ENCODE measurements at regions not wholly inside any gene's neighbourhood (a gene's known extent, or its start where the extent isn't known, plus 50 kb on each side); places are given as distances from the start of the nearest gene placed in this dataset.

DNA sequence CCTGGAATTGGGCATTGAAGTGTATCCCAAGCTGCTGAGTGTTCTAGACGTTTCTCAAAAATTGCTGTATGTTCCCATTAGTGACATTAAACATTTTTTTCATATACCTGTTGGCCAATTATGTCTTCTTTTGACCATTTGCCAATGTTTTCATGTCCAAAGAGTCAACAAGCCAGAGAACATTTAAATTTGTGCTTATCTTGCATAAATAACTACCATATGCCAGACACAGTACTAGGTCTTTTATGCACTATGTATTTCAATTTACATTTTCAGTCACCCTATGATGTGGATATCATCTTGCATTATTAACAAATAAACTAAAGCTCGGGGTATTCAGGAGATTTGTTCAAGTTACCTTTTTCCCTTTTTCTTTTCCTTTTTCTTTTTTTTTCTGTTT, 632.9 kb upstream of the C16orf82 start:
- Histone ChIP-seq H3K36me3 (no peaks in the 10 kb centered on the region), H3K4me3 (no peak overlapping the region), H3K27ac (no peak overlapping the region), H3K4me1 (no peaks in the 10 kb centered on the region), H3K9me3 (no peaks in the 10 kb centered on the region), H3K27me3 (no peaks in the 10 kb centered on the region)
- TF ChIP-seq, protein P1, sequence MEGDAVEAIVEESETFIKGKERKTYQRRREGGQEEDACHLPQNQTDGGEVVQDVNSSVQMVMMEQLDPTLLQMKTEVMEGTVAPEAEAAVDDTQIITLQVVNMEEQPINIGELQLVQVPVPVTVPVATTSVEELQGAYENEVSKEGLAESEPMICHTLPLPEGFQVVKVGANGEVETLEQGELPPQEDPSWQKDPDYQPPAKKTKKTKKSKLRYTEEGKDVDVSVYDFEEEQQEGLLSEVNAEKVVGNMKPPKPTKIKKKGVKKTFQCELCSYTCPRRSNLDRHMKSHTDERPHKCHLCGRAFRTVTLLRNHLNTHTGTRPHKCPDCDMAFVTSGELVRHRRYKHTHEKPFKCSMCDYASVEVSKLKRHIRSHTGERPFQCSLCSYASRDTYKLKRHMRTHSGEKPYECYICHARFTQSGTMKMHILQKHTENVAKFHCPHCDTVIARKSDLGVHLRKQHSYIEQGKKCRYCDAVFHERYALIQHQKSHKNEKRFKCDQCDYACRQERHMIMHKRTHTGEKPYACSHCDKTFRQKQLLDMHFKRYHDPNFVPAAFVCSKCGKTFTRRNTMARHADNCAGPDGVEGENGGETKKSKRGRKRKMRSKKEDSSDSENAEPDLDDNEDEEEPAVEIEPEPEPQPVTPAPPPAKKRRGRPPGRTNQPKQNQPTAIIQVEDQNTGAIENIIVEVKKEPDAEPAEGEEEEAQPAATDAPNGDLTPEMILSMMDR (IDR thresholded peaks at IDR 0.05) = no peak
- TF ChIP-seq POLR2A (IDR thresholded peaks at IDR 0.05) = no peak
- DNase-seq = no peak

DNA sequence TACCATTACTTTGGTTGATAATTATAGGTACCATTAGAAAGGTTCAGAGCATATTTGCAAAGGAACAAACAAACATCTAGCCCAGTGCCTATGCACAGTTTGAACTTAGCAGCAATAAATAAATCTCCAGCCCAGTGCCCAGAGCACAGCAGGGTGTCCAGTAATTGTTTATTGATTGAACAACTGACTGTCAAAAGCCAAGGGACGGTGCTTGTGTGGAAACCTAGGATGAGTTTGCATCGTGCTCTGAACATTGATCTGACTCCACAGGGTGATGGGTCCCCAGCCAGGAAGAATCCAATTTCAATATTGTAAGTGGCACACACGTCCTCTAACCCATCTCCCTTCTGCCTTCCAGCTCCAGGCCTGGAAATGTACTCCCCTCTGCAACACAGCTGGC, 625.5 kb upstream of the C16orf82 start:
- Histone ChIP-seq H3K27ac (no peak overlapping the region), H3K27me3 (no peaks in the 10 kb centered on the region)
- no peak for DNase-seq

DNA sequence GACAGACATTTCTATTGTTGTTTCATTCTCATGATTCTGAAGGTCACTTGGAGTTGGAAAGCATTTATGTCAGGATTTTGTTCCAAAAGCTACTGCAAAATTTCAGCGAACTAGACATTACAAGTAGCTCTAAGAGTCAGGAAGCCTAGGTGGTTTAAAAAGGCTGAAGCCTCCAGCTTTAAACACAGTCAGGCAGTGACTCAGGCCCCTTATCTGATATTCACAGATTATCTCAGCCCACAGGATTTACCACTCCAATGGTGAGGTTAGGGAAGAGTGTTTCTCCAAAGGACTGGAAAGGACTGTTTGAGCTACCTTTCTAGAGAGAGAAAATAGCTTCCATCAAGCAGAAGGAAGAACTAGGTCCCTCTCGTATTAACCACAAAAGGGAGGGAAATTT, 624.4 kb upstream of the C16orf82 start:
- TF ChIP-seq, protein P1 (IDR thresholded peaks at IDR 0.05) = no peak
- no peak for TF ChIP-seq POLR2A (IDR thresholded peaks at IDR 0.05)
- H3K36me3 ChIP-seq = no peaks in the 10 kb centered on the region
- H3K27ac ChIP-seq = no peak overlapping the region
- no peak for DNase-seq
- no peaks in the 10 kb centered on the region for H3K9me3 ChIP-seq
- H3K27me3 ChIP-seq = no peaks in the 10 kb centered on the region
- H3K4me3 ChIP-seq = no peak overlapping the region
- no peaks in the 10 kb centered on the region for H3K4me1 ChIP-seq

More for the DNA sequence above, 625.5 kb upstream of the C16orf82 start:
- H3K4me1 ChIP-seq = no peaks in the 10 kb centered on the region
- no peak overlapping the region for H3K4me3 ChIP-seq
- H3K36me3 ChIP-seq = no peaks in the 10 kb centered on the region
- no peak for TF ChIP-seq POLR2A (IDR thresholded peaks at IDR 0.05)
- TF ChIP-seq, protein P1 (IDR thresholded peaks at IDR 0.05) = no peak
- H3K9me3 ChIP-seq = no peaks in the 10 kb centered on the region

DNA sequence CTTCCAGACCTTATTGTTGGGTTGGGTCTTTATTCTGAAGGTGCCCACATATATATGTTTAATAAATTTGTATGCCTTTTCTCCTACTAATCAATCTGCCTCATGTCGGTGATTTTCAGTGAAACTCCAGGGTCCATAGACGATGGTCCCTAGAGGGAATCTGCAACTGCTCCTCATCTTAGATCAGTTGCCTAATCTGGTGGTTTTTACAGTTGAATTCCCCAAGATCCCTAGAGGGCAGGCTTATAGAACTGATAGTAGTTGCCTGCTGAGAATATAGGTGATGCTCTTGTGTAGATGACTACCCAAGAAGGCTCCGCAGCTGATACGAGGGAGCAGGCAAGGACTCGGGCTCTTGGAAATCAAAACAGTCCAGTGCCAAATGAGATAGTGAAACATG, 619.2 kb upstream of the C16orf82 start:
- no peak for DNase-seq
- Histone ChIP-seq H3K4me3 (no peak overlapping the region), H3K9me3 (no peaks in the 10 kb centered on the region), H3K27ac (no peak overlapping the region), H3K27me3 (no peaks in the 10 kb centered on the region), H3K4me1 (no peaks in the 10 kb centered on the region), H3K36me3 (no peaks in the 10 kb centered on the region)
- TF ChIP-seq, protein P1 (IDR thresholded peaks at IDR 0.05) = no peak
- no peak for TF ChIP-seq POLR2A (IDR thresholded peaks at IDR 0.05)

DNA sequence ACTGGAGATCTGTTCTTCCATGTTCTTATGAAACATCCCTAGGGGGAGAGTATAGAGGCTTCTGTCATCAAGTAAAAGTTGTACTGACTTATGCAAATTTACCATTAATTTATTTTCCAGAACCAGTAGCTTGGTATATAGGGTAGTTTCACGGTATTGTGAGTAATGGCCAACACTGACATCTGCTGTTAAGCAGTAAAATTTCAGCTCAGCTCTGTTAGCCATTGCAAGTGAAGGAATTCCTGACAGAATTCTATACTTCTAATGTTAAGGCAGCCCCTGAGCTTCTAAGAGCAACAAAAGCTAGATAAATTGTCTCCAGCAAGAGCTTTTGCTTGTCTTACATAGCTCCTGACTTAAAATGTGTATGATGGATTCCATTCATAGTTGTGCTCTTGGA, 613.5 kb upstream of the C16orf82 start:
- Histone ChIP-seq H3K9me3 (no peaks in the 10 kb centered on the region), H3K27ac (no peak overlapping the region), H3K27me3 (no peaks in the 10 kb centered on the region), H3K4me3 (no peak overlapping the region), H3K4me1 (no peaks in the 10 kb centered on the region), H3K36me3 (no peaks in the 10 kb centered on the region)
- DNase-seq = no peak
- TF ChIP-seq, protein P1 (IDR thresholded peaks at IDR 0.05) = no peak
- TF ChIP-seq POLR2A (IDR thresholded peaks at IDR 0.05) = no peak

DNA sequence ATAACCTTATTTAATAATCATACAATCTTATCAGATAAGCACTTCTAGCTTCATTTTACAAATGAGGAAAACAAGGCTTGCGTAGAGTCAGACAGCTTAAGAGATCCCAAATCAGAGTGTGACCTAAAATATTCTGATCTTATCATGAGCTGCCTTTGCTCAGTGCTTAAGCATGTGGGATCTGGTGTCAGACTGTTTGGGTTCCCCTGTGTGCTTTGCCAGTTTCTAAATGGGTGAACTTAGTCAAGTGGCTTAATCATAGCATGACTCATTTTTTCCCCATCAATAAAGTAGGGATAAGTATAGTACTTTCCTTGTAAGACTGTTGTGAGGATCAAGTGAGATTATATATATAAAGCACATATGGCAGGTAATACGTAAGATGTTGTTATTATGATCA, 612.6 kb upstream of the C16orf82 start:
- no peak overlapping the region for H3K27ac ChIP-seq

More for the DNA sequence above, 612.6 kb upstream of the C16orf82 start:
- TF ChIP-seq, protein P1 (IDR thresholded peaks at IDR 0.05) = no peak
- no peak for TF ChIP-seq POLR2A (IDR thresholded peaks at IDR 0.05)
- DNase-seq = no peak
- Histone ChIP-seq H3K4me3 (no peak overlapping the region), H3K27me3 (no peaks in the 10 kb centered on the region), H3K4me1 (no peaks in the 10 kb centered on the region), H3K9me3 (no peaks in the 10 kb centered on the region), H3K36me3 (no peaks in the 10 kb centered on the region)
